NCI-H2171 (cell line): ENCODE measurements at regions not wholly inside any gene's neighbourhood (a gene's known extent, or its start where the extent isn't known, plus 50 kb on each side); places are given as distances from the start of the nearest gene placed in this dataset.
"Not testable (repeated sequence)": the region's sequence is repeated elsewhere in the genome, so short reads cannot be mapped to it uniquely, and the experiment has no call there.

ENCODE experiments used
- DNase-seq: peaks from one replicate; lab custom pipeline; 2025; lab: John Stamatoyannopoulos, UW

GRCh38 chr9:106758911-106759310 lies 104.1 kb upstream of the ZNF462 start:
- DNase-seq, result no peak

GRCh38 chr9:106761493-106761892 lies 101.5 kb upstream of the ZNF462 start:
- no peak for DNase-seq

- DNase-seq, result no peak
These were observed 96.3 kb upstream of the ZNF462 start for GRCh38 chr9:106766616-106767015.

- DNase-seq, result peak; percentile 90
These were observed 93.6 kb upstream of the ZNF462 start for GRCh38 chr9:106769331-106769730.

- DNase-seq, result no peak
These were observed 91.4 kb upstream of the ZNF462 start for GRCh38 chr9:106771608-106772007.

GRCh38 chr9:106772523-106773290 lies 90.3 kb upstream of the ZNF462 start:
- no peak for DNase-seq

GRCh38 chr9:106773750-106774149 lies 89.2 kb upstream of the ZNF462 start:
- DNase-seq, result no peak

- DNase-seq, result no peak
These were observed 87.0 kb upstream of the ZNF462 start for GRCh38 chr9:106775960-106776359.

- DNase-seq, result no peak
These were observed 83.2 kb upstream of the ZNF462 start for GRCh38 chr9:106779796-106780195.

- no peak for DNase-seq
These were observed 79.8 kb upstream of the ZNF462 start for GRCh38 chr9:106783121-106783520.

GRCh38 chr9:106784076-106784475 lies 78.9 kb upstream of the ZNF462 start:
- no peak for DNase-seq

- DNase-seq, result no peak
These were observed 77.8 kb upstream of the ZNF462 start for GRCh38 chr9:106785200-106785599.

- DNase-seq, result not testable (repeated sequence)
These were observed 74.9 kb upstream of the ZNF462 start for GRCh38 chr9:106788021-106788420.

GRCh38 chr9:106795031-106795430 lies 67.9 kb upstream of the ZNF462 start:
- no peak for DNase-seq

GRCh38 chr9:106796771-106797170 lies 66.2 kb upstream of the ZNF462 start:
- no peak for DNase-seq

- no peak for DNase-seq
These were observed 65.7 kb upstream of the ZNF462 start for GRCh38 chr9:106797299-106797698.

- DNase-seq, result no peak
These were observed 64.8 kb upstream of the ZNF462 start for GRCh38 chr9:106798016-106798799.

GRCh38 chr9:106799152-106799551 lies 63.8 kb upstream of the ZNF462 start:
- DNase-seq, result no peak

- no peak for DNase-seq
These were observed 62.2 kb upstream of the ZNF462 start for GRCh38 chr9:106800701-106801270.

GRCh38 chr9:106801816-106802215 lies 61.1 kb upstream of the ZNF462 start:
- no peak for DNase-seq
